Jurkat, Clone E6-1 (cell line): ENCODE measurements at regions not wholly inside any gene's neighbourhood (a gene's known extent, or its start where the extent isn't known, plus 50 kb on each side); places are given as distances from the start of the nearest gene placed in this dataset.

Experiments
- DNase-seq: peaks from one replicate; pipeline ENCODE4 v3.0.0-alpha.2; 2011; ENCODE audit warnings: low read depth, low spot score
- H3K4me3 ChIP-seq: 2 replicates; pipeline ENCODE4 v1.5.1; 2011; ENCODE audit warnings: mild to moderate bottlenecking, low read length, control low read depth, moderate library complexity

DNA sequence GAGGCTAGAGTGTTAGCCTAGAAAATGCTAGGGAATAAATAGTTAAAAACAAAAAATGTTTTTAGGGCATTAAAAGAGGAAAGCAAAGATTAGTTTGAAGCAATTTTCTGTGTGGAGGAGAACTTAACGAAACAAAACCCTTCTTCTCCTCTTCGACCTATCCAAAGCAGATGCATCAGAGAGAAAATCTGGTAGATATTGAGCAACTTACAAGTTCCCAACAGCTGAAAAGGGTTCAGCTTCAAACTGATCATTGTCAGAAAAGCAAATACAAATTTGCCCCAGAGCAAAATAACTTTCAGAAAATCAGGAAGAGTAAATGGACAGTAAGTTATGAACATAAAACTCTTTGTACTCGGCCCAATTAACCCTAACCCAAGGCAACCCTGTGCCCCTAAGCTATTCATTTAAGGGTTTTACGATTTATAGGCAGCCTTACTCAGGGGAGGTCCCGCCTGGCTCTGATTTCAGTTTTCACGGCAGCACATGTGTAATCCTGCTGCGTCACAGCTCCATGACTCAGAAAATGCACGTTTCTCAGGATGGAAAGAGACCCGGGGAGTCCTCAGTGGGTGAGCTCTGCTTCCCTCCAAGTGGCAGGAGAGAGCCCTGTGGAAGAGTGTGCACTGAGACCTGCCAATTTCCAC is 405.7 kb upstream of the SALL1 start:
- no peak for DNase-seq
- no peak overlapping the region for H3K4me3 ChIP-seq

DNA sequence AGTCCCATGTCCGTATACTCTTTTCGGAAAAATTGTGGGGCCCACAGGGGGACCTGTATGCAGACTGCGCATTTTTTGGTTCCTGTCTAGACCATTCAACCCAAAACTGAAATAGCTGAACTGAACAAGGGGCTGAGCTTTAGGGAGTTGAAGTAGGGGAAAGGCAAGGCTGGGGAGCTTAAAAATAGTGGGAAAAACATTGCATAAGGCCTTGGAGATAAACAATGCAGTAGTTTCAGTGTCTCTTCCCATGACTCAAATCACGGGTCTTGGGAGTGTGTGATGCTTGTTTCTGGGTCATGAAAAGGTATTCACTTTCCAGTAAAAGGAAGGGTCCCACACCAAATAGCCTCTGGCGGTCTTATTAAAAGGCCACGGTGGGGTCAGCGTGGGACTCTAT is 402.8 kb upstream of the SALL1 start:
- no peak for DNase-seq
- no peak overlapping the region for H3K4me3 ChIP-seq

GRCh38 chr16:51553314-51553713 is 402.2 kb upstream of the SALL1 start:
- DNase-seq, result no peak
- H3K4me3 ChIP-seq, result no peak overlapping the region

- DNase-seq, result no peak
- H3K4me3 ChIP-seq, result no peak overlapping the region
These were observed 399.8 kb upstream of the SALL1 start for GRCh38 chr16:51550800-51551347.

- H3K4me3 ChIP-seq, result no peak overlapping the region
- peak; percentile 10 for DNase-seq
These were observed 398.8 kb upstream of the SALL1 start for GRCh38 chr16:51549836-51550235.

GRCh38 chr16:51545951-51546350 is 394.9 kb upstream of the SALL1 start:
- no peak overlapping the region for H3K4me3 ChIP-seq
- no peak for DNase-seq

DNA sequence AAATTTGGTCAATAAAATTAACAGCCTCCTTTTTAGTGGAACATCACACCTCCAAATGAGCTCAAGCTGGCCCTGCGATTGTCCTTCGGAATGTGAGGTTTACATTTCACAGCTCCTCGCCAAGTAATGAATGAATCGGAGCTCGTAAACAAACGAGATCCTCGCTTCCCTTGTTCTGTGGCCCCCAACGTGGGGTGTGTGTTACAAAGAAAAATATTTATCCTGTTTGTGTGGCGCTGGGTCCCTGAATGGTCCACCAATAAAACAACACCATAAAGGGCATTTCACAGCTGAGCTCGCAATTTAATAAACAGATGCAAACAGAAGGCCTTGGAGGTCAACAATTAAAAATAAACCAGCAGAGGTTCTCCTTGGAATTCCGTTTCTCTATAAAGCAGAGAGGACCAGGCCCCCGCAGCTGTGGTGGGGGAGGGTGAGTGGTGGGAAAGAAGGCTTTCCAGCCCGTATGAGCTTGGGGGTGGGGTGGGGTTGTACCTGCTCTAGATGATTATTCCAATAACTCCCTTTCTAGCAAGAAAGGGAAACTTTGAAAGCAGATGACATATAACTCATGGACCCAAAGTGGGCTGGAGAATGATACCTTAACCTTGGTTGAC is 393.9 kb upstream of the SALL1 start:
- no peak for DNase-seq

GRCh38 chr16:51543971-51544370 is 392.9 kb upstream of the SALL1 start:
- H3K4me3 ChIP-seq, result no peak overlapping the region
- no peak for DNase-seq

More for the DNA sequence above, 393.9 kb upstream of the SALL1 start:
- H3K4me3 ChIP-seq, result no peak overlapping the region

GRCh38 chr16:51542981-51543815 is 392.1 kb upstream of the SALL1 start:
- no peak overlapping the region for H3K4me3 ChIP-seq
- DNase-seq, result no peak

- H3K4me3 ChIP-seq, result no peak overlapping the region
- no peak for DNase-seq
These were observed 389.2 kb upstream of the SALL1 start for GRCh38 chr16:51540259-51540658.

GRCh38 chr16:51538707-51539498 is 387.8 kb upstream of the SALL1 start:
- DNase-seq, result peak; percentile 49
- H3K4me3 ChIP-seq, result no peak overlapping the region

- no peak for DNase-seq
- H3K4me3 ChIP-seq, result no peak overlapping the region
These were observed 384.5 kb upstream of the SALL1 start for GRCh38 chr16:51535591-51535990.

DNA sequence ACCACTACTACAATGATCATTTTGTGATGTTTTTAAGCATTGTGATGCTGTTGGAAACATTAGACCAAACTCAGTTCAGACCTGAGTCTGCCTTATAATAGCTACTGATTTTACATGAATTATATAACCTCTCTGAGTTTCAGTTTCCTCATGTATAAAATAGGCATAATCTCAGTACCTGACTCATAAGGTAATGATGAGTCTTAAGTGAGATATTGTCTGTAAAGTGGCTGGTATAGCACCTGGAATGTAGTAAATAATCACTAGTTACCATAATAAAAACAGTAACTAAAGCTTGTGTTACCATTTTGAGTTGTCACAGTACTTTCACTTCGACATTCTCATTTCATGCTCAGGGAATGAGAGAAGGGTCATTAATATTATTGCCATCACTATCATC is 381.5 kb upstream of the SALL1 start:
- no peak for DNase-seq
- H3K4me3 ChIP-seq, result no peak overlapping the region

DNA sequence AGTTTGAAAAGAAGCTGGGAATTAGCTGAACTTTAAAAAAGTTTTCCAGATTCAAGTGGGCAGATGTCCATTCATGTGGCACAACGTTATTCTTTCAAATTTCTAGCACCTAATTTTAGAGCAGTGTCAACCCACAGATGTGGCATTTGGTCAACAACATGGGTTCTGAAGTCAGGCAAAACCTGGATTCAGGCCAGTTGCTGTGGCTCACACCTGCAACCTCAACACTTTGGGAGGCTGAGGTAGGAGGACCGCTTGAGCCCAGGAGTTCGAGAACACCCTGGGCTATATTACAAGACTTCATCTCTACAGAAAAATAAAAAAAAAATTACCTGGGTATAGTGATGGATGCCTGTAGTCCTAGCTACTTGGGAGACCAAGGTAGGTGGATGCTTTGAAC is 380.2 kb upstream of the SALL1 start:
- H3K4me3 ChIP-seq, result no peak overlapping the region
- DNase-seq, result no peak

DNA sequence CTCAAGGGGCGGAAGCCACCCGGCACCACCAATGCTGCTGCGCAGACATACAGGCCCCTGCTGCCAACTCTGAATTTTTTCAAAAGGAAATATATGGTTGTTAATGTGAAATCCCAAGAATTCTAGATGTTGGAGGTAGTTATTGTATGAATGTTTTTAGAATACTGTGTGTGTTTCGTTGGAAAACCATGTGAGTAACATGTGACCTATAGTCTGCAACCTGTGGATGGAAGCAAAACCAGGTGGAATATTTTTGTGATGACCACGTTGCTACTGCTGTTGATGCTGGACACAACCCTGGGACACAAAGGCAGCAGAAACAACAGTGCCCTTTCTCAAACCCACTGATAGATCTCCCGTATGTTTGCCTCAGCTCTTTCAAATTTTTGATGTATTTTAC is 376.3 kb upstream of the SALL1 start:
- no peak for DNase-seq
- no peak overlapping the region for H3K4me3 ChIP-seq

- H3K4me3 ChIP-seq, result no peak overlapping the region
- no peak for DNase-seq
These were observed 375.6 kb upstream of the SALL1 start for GRCh38 chr16:51526621-51527020.

GRCh38 chr16:51524555-51525373 is 373.7 kb upstream of the SALL1 start:
- DNase-seq, result no peak
- H3K4me3 ChIP-seq, result no peak overlapping the region

- DNase-seq, result no peak
- no peak overlapping the region for H3K4me3 ChIP-seq
These were observed 373.0 kb upstream of the SALL1 start for GRCh38 chr16:51524070-51524469.

- DNase-seq, result no peak
- H3K4me3 ChIP-seq, result no peak overlapping the region
These were observed 372.3 kb upstream of the SALL1 start for GRCh38 chr16:51523400-51523799.
